ENCODE measurements at regions not wholly inside any gene's neighbourhood (a gene's known extent, or its start where the extent isn't known, plus 50 kb on each side); places are given as distances from the start of the nearest gene placed in this dataset.

- TF ChIP-seq EZH2 (IDR thresholded peaks at IDR 0.05; ENCODE audit: insufficient read depth, poor library complexity, severe bottlenecking): no peak
- TF ChIP-seq EZH2phosphoT487 (IDR thresholded peaks at IDR 0.05; ENCODE audit: insufficient read depth, low read depth): no peak
These were observed 811.6 kb downstream of the PLCL1 start for GRCh38 chr2:198615972-198616371.
